HG03135 (cell line): ENCODE measurements at regions not wholly inside any gene's neighbourhood (a gene's known extent, or its start where the extent isn't known, plus 50 kb on each side); places are given as distances from the start of the nearest gene placed in this dataset.

Source experiments
- ATAC-seq: cut with Tn5 transposase; IDR thresholded peaks from one replicate; pipeline ENCODE4 v1.9.1; 2021; ENCODE audit warnings: mild to moderate bottlenecking, moderate library complexity; ENCODE audit not compliant: unreplicated experiment

GRCh38 chr3:147582642-147583041, 173.5 kb downstream of the ZIC1 start:
- no peak for ATAC-seq

DNA sequence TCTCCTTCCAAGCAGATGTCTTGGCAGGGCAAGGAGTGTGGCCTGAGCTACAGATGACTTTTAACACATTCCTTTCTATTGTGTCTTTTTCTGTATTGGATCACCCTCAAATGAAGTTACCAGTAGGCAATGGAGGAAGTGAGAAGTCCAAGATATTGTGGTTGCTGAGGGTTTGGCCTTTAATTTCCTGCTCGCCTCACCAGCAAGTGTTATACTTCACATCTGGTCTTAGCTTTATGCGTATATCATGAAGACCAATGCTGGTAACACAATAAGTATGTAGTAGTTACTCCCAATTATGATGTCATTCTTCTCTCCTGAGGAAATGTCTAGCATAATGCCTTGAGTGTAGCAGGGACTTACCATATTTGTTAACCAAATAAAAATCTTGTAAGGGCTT, 179.9 kb downstream of the ZIC1 start:
- ATAC-seq = no peak

GRCh38 chr3:147604136-147604535, 195.0 kb downstream of the ZIC1 start:
- no peak for ATAC-seq

- no peak for ATAC-seq
These were observed 204.6 kb downstream of the ZIC1 start for GRCh38 chr3:147613725-147614124.

- no peak for ATAC-seq
These were observed 205.0 kb downstream of the ZIC1 start for GRCh38 chr3:147614210-147614609.

GRCh38 chr3:147615035-147615434, 205.9 kb downstream of the ZIC1 start:
- ATAC-seq = no peak

- ATAC-seq = no peak
These were observed 207.9 kb downstream of the ZIC1 start for GRCh38 chr3:147616998-147617619.

DNA sequence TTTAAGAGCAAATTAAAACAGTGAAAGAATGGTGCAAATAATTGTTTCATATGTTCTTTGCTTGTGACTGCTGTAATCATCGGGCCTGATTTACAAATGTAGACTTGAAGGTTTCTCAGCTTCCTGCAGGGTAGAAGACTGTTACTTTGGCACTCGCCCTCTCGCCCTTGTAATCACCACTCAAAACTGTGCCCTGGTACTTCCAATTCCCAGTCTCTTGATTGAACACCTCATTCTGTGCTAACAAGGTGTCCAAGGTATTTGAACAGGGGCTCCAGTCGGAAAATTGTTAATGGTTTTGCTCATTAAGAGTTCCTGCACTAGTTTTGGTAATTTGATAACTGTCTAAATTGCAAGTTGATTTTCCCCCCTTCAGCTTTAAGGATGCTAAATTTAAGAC, 209.5 kb downstream of the ZIC1 start:
- no peak for ATAC-seq

DNA sequence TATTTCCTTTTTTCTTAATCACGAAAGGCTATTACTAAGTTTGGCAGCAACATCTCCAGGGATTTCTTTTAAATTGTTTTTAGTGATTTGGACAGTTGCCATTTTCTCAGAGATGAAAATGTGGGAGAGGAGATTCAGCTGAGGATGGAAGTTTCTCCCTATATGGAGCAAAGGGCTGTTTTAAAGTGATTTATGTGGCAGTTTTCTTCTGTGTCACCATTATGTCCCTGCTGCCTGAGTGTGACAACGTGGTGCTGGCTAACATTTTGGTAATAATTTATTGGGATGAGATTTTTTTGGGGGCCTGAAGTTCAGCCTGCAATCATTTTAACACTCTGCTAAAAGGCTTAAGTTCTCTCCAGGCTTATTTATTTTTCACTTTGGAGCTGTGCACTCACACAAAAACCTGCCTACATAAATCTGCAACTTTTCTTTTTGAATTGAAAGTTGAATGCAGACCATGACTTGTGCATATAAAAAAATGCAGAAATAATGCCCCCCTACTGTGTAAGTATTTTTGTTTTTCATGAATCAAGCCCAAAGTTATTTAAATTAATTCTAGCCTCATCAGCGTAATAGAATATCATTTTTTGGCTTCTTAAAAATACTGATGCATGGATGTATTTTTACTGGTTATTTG, 210.9 kb downstream of the ZIC1 start:
- no peak for ATAC-seq

DNA sequence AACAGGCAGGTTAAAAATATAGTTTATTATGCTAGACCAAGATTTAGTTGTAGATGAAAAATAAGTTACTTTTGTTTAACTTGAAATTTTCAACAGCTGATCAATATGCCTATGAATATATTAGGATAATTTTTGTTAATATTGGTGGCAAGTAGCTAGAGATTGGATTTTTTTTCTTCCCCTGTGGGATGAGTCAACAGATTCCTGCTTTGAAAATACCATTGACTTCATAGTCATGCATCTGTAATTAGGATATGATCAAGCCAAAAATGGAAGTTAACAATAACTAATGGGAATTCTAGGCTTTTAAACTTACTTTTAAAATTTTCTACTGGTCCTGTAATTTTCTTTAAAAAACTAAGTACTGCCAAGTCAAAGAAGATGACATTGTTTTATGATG, 211.7 kb downstream of the ZIC1 start:
- ATAC-seq = no peak

- ATAC-seq = no peak
These were observed 221.8 kb downstream of the ZIC1 start for GRCh38 chr3:147630921-147631415.

DNA sequence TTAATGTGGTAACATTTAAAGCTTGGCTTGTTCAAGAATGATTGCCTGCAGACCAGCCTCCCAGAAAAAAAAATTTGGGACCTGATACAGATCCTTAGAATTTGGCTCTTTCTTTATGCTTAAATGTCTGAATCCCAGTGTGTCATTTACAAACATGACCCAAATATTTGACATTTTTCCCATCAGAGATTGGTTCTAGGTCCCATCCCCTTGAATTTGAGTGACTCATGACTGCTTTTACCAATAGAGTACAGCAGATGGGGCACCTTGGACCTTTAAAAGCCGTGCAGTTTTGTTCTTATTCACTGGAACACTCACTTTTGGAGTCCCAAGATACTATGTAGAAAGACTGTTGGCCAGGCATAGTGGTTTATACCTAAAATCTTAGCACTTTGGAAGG, 231.6 kb downstream of the ZIC1 start:
- ATAC-seq = no peak

- no peak for ATAC-seq
These were observed 236.6 kb downstream of the ZIC1 start for GRCh38 chr3:147645761-147646160.

DNA sequence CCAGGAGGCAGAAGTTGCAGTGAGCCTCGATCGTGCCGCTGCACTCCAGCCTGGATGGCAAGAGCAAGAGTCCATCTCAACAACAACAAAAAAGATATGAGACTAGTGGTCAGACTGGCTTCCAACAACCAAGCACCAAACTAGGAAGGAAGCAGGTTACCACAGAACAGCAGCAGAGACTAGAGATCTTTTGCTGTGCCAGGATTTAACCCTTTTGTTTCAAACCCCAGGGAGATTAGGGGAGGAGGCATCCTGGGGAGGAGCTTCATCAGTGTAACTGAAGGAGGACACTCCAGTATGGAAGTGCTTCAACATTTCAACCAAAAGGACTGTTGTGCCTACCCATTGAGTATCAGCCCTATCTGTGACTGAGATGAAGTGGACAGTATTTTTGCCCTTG, 240.3 kb downstream of the ZIC1 start:
- ATAC-seq = no peak

DNA sequence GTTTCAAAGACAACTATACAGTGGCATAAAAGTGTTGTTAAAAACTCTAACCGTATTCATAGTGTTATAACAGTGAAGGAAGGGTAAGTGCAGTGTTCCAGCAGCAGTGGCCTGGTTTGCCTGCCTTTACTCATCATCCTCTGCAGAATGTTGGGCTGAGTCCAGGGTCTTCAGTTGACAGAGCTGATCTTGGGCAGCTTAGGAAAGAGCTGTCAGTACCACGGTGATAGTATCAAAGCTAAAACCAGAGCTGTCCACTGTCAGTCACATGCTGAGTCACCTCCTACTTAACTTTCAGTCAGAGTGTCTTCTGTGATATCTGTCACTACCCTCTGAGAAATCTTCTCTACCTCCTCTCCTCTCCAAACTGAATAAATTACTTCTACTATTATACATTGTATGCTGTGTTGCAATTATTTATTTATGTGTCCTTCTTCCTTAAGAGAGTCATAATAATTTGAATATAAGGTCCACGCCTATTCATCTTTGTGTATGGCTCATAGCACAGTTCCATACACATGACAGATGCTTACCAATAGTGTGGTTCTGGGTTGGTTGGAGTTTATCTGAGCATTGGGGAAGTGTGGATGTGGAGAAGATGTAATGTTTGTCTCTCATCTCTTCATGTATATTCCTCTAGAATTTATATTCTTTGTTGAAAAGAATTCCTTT, 242.1 kb downstream of the ZIC1 start:
- no peak for ATAC-seq

DNA sequence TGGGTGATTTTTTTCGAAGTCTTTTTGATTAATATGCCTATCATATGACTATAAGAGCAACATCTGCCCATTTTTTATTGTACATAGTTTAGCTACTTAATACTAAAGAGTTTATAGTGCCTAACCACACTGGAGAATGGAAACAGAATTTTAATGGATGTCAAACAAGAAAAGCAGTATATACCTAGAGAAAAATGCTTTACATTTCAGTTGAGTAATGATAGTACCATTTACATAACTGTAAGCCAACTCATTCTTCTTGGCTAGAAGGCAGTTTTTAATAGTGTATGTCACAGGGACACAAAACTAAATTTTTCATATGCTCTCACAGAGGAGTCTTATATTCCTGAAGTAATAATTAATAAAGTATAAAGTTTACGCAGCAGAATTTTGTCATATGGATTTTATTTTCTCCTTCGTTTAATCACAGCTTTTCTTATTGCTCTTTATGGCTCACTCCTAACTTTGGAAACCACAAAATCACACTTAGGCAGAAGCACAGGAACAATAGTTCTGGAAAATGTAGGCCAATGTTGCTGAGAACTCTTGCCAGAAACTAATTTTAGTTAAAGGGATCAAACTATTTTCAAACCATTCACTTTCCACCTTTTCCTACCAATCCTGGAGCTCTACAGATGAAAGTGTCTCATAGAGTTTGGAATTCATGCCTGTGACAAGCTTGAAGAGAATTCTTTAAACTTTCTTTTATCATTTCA, 243.6 kb downstream of the ZIC1 start:
- ATAC-seq = no peak

GRCh38 chr3:147653367-147653923, 244.3 kb downstream of the ZIC1 start:
- no peak for ATAC-seq

- ATAC-seq = no peak
These were observed 245.7 kb downstream of the ZIC1 start for GRCh38 chr3:147654827-147655226.

DNA sequence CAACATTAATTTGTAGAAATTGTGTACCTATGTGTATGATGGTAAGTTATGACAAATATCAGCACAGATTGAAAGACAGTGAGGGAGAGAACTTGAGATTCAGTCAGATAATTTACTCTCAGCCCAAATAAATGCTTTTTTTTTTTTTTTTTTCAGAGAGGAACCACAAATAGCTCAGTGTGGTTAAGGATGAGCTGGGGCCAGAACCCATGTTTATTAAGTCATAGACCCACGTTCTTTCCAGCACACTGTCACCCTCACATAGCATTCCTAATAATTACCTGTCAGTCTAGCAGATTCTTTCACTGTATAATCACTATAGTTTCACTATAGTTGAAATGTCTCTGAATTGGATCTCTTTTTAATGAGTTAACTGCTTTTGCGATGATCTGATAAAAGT, 246.1 kb downstream of the ZIC1 start:
- ATAC-seq = no peak

DNA sequence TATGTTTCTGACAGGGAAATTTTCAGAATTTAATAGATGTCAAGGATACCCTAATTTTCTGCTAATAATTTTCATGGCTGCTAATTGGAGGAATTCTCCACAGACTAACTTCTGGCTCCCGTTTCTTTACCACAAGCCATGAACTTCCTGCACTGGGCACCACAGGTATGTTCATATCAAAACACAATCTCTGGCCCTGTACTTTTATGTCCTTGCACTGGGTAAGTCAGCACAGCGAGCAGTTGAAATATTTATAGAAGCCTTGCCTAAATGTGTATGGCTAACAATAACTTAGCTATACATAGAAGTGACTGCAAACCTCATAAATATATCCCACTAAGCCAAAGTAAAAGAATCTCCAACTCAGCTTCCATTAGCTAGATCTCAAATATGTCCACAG, 246.9 kb downstream of the ZIC1 start:
- no peak for ATAC-seq

- ATAC-seq = no peak
These were observed 252.8 kb downstream of the ZIC1 start for GRCh38 chr3:147661916-147662315.
